ENCODE measurements at regions not wholly inside any gene's neighbourhood (a gene's known extent, or its start where the extent isn't known, plus 50 kb on each side); places are given as distances from the start of the nearest gene placed in this dataset.

- CTCF ChIA-PET, result no interaction called here
- intact Hi-C loops (cut with micrococcal nuclease), result no loop called here
- H4K20me1 ChIP-seq (ENCODE audit: insufficient read depth, low read length), result no peaks in the 10 kb centered on the region
- no peak overlapping the region for H3K18ac ChIP-seq (ENCODE audit: low read depth, low read length)
- H4K91ac ChIP-seq (ENCODE audit: insufficient read depth, low read depth, low read length), result no peak overlapping the region
- ATAC-seq (ENCODE audit: low read depth) (no peak), DNase-seq (no peak)
- no peak overlapping the region for H2BK15ac ChIP-seq (ENCODE audit: low read depth, low read length)
- no CpG with 5 or more reads among the region's 2 CpGs for WGBS, 2 experiments (ENCODE audit: extremely low coverage in 2 of 2, insufficient read length in 1 of 2)
- H3K4me2 ChIP-seq (ENCODE audit: low read depth, low read length), result no peak overlapping the region
- no peak overlapping the region for H4K8ac ChIP-seq (ENCODE audit: low read depth in 2 of 2, low read length in 2 of 2)
- dilution Hi-C loops (cut with HindIII; ENCODE audit: low sequenced_read_pairs, unreplicated experiment), result no loop called here
- H2AK9ac ChIP-seq (replicated peaks; ENCODE audit: low read depth, low read length, poor library complexity), result no peak overlapping the region
- no peaks in the 10 kb centered on the region for H3K9me1 ChIP-seq (ENCODE audit: insufficient read depth, low read length)
- POLR2A ChIA-PET (ENCODE audit: unreplicated experiment), result no interaction called here
- no peak overlapping the region for H3K23ac ChIP-seq (ENCODE audit: low read depth, low read length)
- no peak overlapping the region for H2BK20ac ChIP-seq (ENCODE audit: low read depth, low read length)
- no peak overlapping the region for H4K5ac ChIP-seq (ENCODE audit: low read depth, low read length)
- H3K9ac ChIP-seq (ENCODE audit: low read depth, low read length), result no peak overlapping the region
- in situ Hi-C loops (cut with MboI; ENCODE audit: low sequenced_read_pairs), result no loop called here
- no peaks in the 10 kb centered on the region for H3K79me1 ChIP-seq (ENCODE audit: low read depth in 1 of 2, low read length in 2 of 2)
- no peaks in the 10 kb centered on the region for H3K9me3 ChIP-seq (ENCODE audit: control insufficient read depth, insufficient read depth, low read length)
- BruUV-seq (replicated peaks), result no TSS peak
- no peak overlapping the region for H3K4ac ChIP-seq (ENCODE audit: low read depth, low read length)
- H2AFZ ChIP-seq (replicated peaks; ENCODE audit: low read length, poor library complexity), result no peak overlapping the region
- H3K56ac ChIP-seq (ENCODE audit: extremely low read depth, insufficient read depth, low read length), result no peak overlapping the region
- H2AK5ac ChIP-seq (ENCODE audit: low read depth, low read length), result no peak overlapping the region
- no peak overlapping the region for H3K27ac ChIP-seq (ENCODE audit: insufficient read depth, low read length)
- no peak overlapping the region for H3K14ac ChIP-seq (replicated peaks; ENCODE audit: low read depth, low read length)
- H3K4me3 ChIP-seq (ENCODE audit: insufficient read depth, low read depth, low read length), result no peak overlapping the region
- H2BK5ac ChIP-seq (ENCODE audit: low read depth, low read length, poor library complexity, severe bottlenecking), result no peak overlapping the region
- H2BK120ac ChIP-seq (ENCODE audit: low read depth, low read length), result no peak overlapping the region
- no peaks in the 10 kb centered on the region for H3K36me3 ChIP-seq (ENCODE audit: control insufficient read depth, insufficient read depth, low read length)
- H3K4me1 ChIP-seq (ENCODE audit: control insufficient read depth, insufficient read depth, low read length), result no peaks in the 10 kb centered on the region
- TF ChIP-seq MXI1 (IDR thresholded peaks at IDR 0.05; ENCODE audit: borderline replicate concordance, low read depth, low read length), result no peak
- no peak for TF ChIP-seq RCOR1 (IDR thresholded peaks at IDR 0.05; ENCODE audit: insufficient replicate concordance, low read length)
- TF ChIP-seq NFE2L2 (IDR thresholded peaks at IDR 0.05; ENCODE audit: low read depth, low read length), result no peak
- TF ChIP-seq SMC3 (IDR thresholded peaks at IDR 0.05; ENCODE audit: low read depth, low read length), result no peak
- TF ChIP-seq USF2 (IDR thresholded peaks at IDR 0.05; ENCODE audit: low read depth, low read length), result no peak
- no peak for TF ChIP-seq MAZ (IDR thresholded peaks at IDR 0.05; ENCODE audit: borderline replicate concordance, low read depth, low read length)
- TF ChIP-seq, protein P1, sequence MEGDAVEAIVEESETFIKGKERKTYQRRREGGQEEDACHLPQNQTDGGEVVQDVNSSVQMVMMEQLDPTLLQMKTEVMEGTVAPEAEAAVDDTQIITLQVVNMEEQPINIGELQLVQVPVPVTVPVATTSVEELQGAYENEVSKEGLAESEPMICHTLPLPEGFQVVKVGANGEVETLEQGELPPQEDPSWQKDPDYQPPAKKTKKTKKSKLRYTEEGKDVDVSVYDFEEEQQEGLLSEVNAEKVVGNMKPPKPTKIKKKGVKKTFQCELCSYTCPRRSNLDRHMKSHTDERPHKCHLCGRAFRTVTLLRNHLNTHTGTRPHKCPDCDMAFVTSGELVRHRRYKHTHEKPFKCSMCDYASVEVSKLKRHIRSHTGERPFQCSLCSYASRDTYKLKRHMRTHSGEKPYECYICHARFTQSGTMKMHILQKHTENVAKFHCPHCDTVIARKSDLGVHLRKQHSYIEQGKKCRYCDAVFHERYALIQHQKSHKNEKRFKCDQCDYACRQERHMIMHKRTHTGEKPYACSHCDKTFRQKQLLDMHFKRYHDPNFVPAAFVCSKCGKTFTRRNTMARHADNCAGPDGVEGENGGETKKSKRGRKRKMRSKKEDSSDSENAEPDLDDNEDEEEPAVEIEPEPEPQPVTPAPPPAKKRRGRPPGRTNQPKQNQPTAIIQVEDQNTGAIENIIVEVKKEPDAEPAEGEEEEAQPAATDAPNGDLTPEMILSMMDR (conservative IDR thresholded peaks at IDR 0.05; ENCODE audit: low read depth, low read length), result no peak
- TF ChIP-seq BHLHE40 (IDR thresholded peaks at IDR 0.05; ENCODE audit: low read depth, low read length), result no peak
- TF ChIP-seq CHD1 (IDR thresholded peaks at IDR 0.05; ENCODE audit: low read depth, low read length), result no peak
- no peak for TF ChIP-seq CEBPB (IDR thresholded peaks at IDR 0.05; ENCODE audit: low read depth, low read length)
- TF ChIP-seq MAFK (IDR thresholded peaks at IDR 0.05; ENCODE audit: low read depth, low read length), result no peak
- no peak for TF ChIP-seq RFX5 (IDR thresholded peaks at IDR 0.05; ENCODE audit: low read depth, low read length)
- H3K27me3 ChIP-seq (ENCODE audit: control insufficient read depth, insufficient read depth, low read length), result no peaks in the 10 kb centered on the region; the same call in 1 of the 2 replicates
These were observed 173.0 kb upstream of the IGF1 start for GRCh38 chr12:102653406-102653805.
